ENCODE measurements at regions not wholly inside any gene's neighbourhood (a gene's known extent, or its start where the extent isn't known, plus 50 kb on each side); places are given as distances from the start of the nearest gene placed in this dataset.
A peak's percentile ranks its signal among the peaks of the same experiment; 100 is the strongest.

GRCh38 chr2:129008055-129008880, 689.6 kb upstream of the HS6ST1 start:
- no peak for DNase-seq
- Mint-ChIP-seq H3K4me3 (ENCODE audit: unreplicated experiment) (no peak overlapping the region), H3K27me3 (ENCODE audit: unreplicated experiment) (peaks cover 7% of the 10 kb centered on the region), H3K4me1 (ENCODE audit: low read depth, unreplicated experiment) (no peaks in the 10 kb centered on the region), H3K9me3 (ENCODE audit: unreplicated experiment) (no peaks in the 10 kb centered on the region), H3K36me3 (ENCODE audit: unreplicated experiment) (no peaks in the 10 kb centered on the region), H3K27ac (ENCODE audit: unreplicated experiment) (peak overlapping the region; percentile 53)
- TF ChIP-seq CTCF (IDR thresholded peaks at IDR 0.05; ENCODE audit: partially characterized antibody, unreplicated experiment) = no peak

GRCh38 chr2:129008881-129009554, 690.4 kb upstream of the HS6ST1 start:
- no peaks in the 10 kb centered on the region for H3K36me3 Mint-ChIP-seq (ENCODE audit: unreplicated experiment)
- H3K27ac Mint-ChIP-seq (ENCODE audit: unreplicated experiment) = peak overlapping the region; percentile 46
- no peak for TF ChIP-seq CTCF (IDR thresholded peaks at IDR 0.05; ENCODE audit: partially characterized antibody, unreplicated experiment)
- no peaks in the 10 kb centered on the region for H3K4me1 Mint-ChIP-seq (ENCODE audit: low read depth, unreplicated experiment)
- H3K4me3 Mint-ChIP-seq (ENCODE audit: unreplicated experiment) = no peak overlapping the region
- peaks cover 7% of the 10 kb centered on the region for H3K27me3 Mint-ChIP-seq (ENCODE audit: unreplicated experiment)
- no peak for DNase-seq
- H3K9me3 Mint-ChIP-seq (ENCODE audit: unreplicated experiment) = no peaks in the 10 kb centered on the region

- H3K27ac Mint-ChIP-seq (ENCODE audit: unreplicated experiment) = no peak overlapping the region
- H3K4me1 Mint-ChIP-seq (ENCODE audit: low read depth, unreplicated experiment) = peaks cover 3% of the 10 kb centered on the region
- TF ChIP-seq CTCF (IDR thresholded peaks at IDR 0.05; ENCODE audit: partially characterized antibody, unreplicated experiment) = no peak
- H3K9me3 Mint-ChIP-seq (ENCODE audit: unreplicated experiment) = no peaks in the 10 kb centered on the region
- no peak for DNase-seq
- H3K27me3 Mint-ChIP-seq (ENCODE audit: unreplicated experiment) = peaks cover 9% of the 10 kb centered on the region
- no peak overlapping the region for H3K4me3 Mint-ChIP-seq (ENCODE audit: unreplicated experiment)
- H3K36me3 Mint-ChIP-seq (ENCODE audit: unreplicated experiment) = no peaks in the 10 kb centered on the region
Observed at GRCh38 chr2:129009555-129010146, 691.0 kb upstream of the HS6ST1 start.

GRCh38 chr2:129010262-129010661, 691.6 kb upstream of the HS6ST1 start:
- TF ChIP-seq CTCF (IDR thresholded peaks at IDR 0.05; ENCODE audit: partially characterized antibody, unreplicated experiment) = no peak
- Mint-ChIP-seq H3K36me3 (ENCODE audit: unreplicated experiment) (no peaks in the 10 kb centered on the region), H3K4me3 (ENCODE audit: unreplicated experiment) (no peak overlapping the region), H3K27me3 (ENCODE audit: unreplicated experiment) (peaks cover 10% of the 10 kb centered on the region), H3K4me1 (ENCODE audit: low read depth, unreplicated experiment) (peaks cover 9% of the 10 kb centered on the region), H3K9me3 (ENCODE audit: unreplicated experiment) (peaks cover 4% of the 10 kb centered on the region), H3K27ac (ENCODE audit: unreplicated experiment) (no peak overlapping the region)
- no peak for DNase-seq

Data from glutamatergic neuron (in vitro differentiated cells).